CD4-positive, alpha-beta T cell (primary cell): ENCODE measurements at regions not wholly inside any gene's neighbourhood (a gene's known extent, or its start where the extent isn't known, plus 50 kb on each side); places are given as distances from the start of the nearest gene placed in this dataset.

ENCODE experiments used
- ATAC-seq: fragments of 200-7000 bp; cut with Tn5 transposase; one replicate; pipeline ENCODE4 v1.10.0; 2022; ENCODE audit warnings: mild to moderate bottlenecking; ENCODE audit not compliant: poor library complexity
- CTCF ChIA-PET: fragments of 350-600 bp; sonication (Branson Sonifier 250); formaldehyde crosslinking; loops from one replicate; lab custom pipeline; 2021; ENCODE audit warnings: antibody characterized with exemption, inconsistent platforms; lab: Charles Lee
- POLR2A ChIA-PET: fragments of 350-600 bp; sonication (Branson Sonifier 250); formaldehyde crosslinking; loops from one replicate; lab custom pipeline; 2021; ENCODE audit warnings: antibody characterized with exemption, inconsistent platforms; lab: Charles Lee
- DNase-seq, 14 experiments: peaks; one replicate each; pipeline ENCODE4 v3.0.0-alpha.2; 2013 to 2020; ENCODE audit warnings: mixed read lengths in 2 of 14
- H3K27ac ChIP-seq, 2 donors: one replicate each; pipeline versions ENCODE4 v1.5.1 to v1.7.0; 2013; ENCODE audit warnings: low read length in 2 of 2, low read depth in 1 of 2, mild to moderate bottlenecking in 1 of 2
- H3K27me3 ChIP-seq, 2 experiments: 1 replicate in 1 of 2; 2 replicates in 1 of 2; pipeline versions ENCODE4 v1.6.1 to v1.7.0; 2013; ENCODE audit warnings: low read length in 2 of 2, control low read depth in 1 of 2, mild to moderate bottlenecking in 1 of 2, moderate library complexity in 1 of 2; ENCODE audit not compliant: insufficient read depth in 2 of 2, control insufficient read depth in 1 of 2
- H3K36me3 ChIP-seq: one replicate; pipeline ENCODE4 v1.6.1; 2013; ENCODE audit warnings: low read length, control low read depth; ENCODE audit not compliant: insufficient read depth
- H3K4me1 ChIP-seq: one replicate; pipeline ENCODE4 v1.6.1; 2013; ENCODE audit warnings: low read length, control low read depth; ENCODE audit not compliant: insufficient read depth
- H3K4me3 ChIP-seq: one replicate; pipeline ENCODE4 v1.5.1; 2013; ENCODE audit warnings: mild to moderate bottlenecking, low read length, moderate library complexity
- H3K9me3 ChIP-seq, 2 experiments: 1 replicate in 1 of 2; 2 replicates in 1 of 2; pipeline versions ENCODE4 v1.6.1 to v1.7.0; 2013; ENCODE audit warnings: low read length in 2 of 2, mild to moderate bottlenecking in 2 of 2, control low read depth in 1 of 2, moderate library complexity in 1 of 2; ENCODE audit not compliant: control insufficient read depth in 1 of 2, insufficient read depth in 1 of 2
- H3K27ac Mint-ChIP-seq: one replicate; pipeline ENCODE4 v1.8.0; 2020; ENCODE audit warnings: mixed read lengths
- H3K27me3 Mint-ChIP-seq: one replicate; pipeline ENCODE4 v1.8.0; 2021; ENCODE audit warnings: mixed read lengths
- H3K36me3 Mint-ChIP-seq: one replicate; pipeline ENCODE4 v1.8.0; 2021; ENCODE audit warnings: low read depth, mixed read lengths
- H3K4me1 Mint-ChIP-seq: one replicate; pipeline ENCODE4 v1.8.0; 2021; ENCODE audit warnings: low read depth, mixed read lengths
- H3K4me3 Mint-ChIP-seq: one replicate; pipeline ENCODE4 v1.8.0; 2020; ENCODE audit warnings: mild to moderate bottlenecking, mixed read lengths
- H3K9me3 Mint-ChIP-seq: one replicate; pipeline ENCODE4 v1.8.0; 2020; ENCODE audit warnings: mixed read lengths
- CTCF ChIP-seq: fragments of 200-600 bp; IDR thresholded peaks from one replicate; pipeline ENCODE4 v1.8.0; 2022; ENCODE audit warnings: antibody characterized with exemption, mild to moderate bottlenecking
- intact Hi-C, 2 experiments: fragments of 100-400 bp; cut with DNase I in 1 of 2; cut with micrococcal nuclease in 1 of 2; formaldehyde crosslinking; loops; one replicate each; pipeline versions ENCODE4 v1.15.1 to v1.9.0; 2023 to 2025; cut with DNase I, micrococcal nuclease

- Histone ChIP-seq H3K36me3 (no peaks in the 10 kb centered on the region), H3K27ac (no peak overlapping the region), H3K9me3 (no peaks in the 10 kb centered on the region), H3K27me3 (peaks cover under 1 to 6% of the 10 kb centered on the region in 2 experiments), H3K4me3 (no peak overlapping the region), H3K4me1 (no peaks in the 10 kb centered on the region)
- DNase-seq (no peak), ATAC-seq (no peak)
- Mint-ChIP-seq H3K27me3 (peaks cover 13% of the 10 kb centered on the region), H3K27ac (no peak overlapping the region), H3K36me3 (no peaks in the 10 kb centered on the region), H3K4me1 (no peaks in the 10 kb centered on the region), H3K4me3 (no peak overlapping the region), H3K9me3 (no peaks in the 10 kb centered on the region)
- intact Hi-C loops, result no loop called here
- POLR2A ChIA-PET, result no interaction called here
- no peak for TF ChIP-seq CTCF
- CTCF ChIA-PET, result no interaction called here
These were observed 488.4 kb downstream of the PREX1 start for GRCh38 chr20:48339190-48339985.

DNA sequence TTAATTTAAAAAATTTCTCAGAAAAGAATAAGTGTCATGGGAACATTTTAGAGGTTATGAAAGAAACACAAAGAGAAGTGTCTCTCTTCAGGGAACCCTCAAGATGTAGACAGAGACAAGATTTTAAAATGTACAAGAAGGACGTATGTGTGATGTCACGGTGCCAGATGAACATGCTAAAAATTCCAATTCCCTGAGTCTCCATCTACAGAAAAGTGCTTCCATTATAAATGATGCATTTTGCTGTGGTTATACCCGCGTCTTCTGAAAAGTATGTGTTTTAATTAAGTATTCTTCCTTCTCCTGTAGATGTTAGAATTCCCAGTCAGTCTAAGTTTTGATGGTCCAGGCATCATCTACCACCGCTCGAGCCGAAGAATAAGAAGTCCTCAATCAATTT is 489.1 kb downstream of the PREX1 start:
- no peak overlapping the region for H3K27ac ChIP-seq

GRCh38 chr20:48336597-48336996 is 491.2 kb downstream of the PREX1 start:
- Histone ChIP-seq H3K4me3 (no peak overlapping the region), H3K27ac (no peak overlapping the region), H3K27me3 (peaks cover 0 to 2% of the 10 kb centered on the region in 2 experiments), H3K36me3 (no peaks in the 10 kb centered on the region), H3K4me1 (no peaks in the 10 kb centered on the region), H3K9me3 (no peaks in the 10 kb centered on the region)
- intact Hi-C loops, result no loop called here
- no peak overlapping the region for H3K4me3 Mint-ChIP-seq
- DNase-seq, result no peak
- no peaks in the 10 kb centered on the region for H3K4me1 Mint-ChIP-seq
- TF ChIP-seq CTCF, result no peak
- H3K9me3 Mint-ChIP-seq, result no peaks in the 10 kb centered on the region
- peaks cover 26% of the 10 kb centered on the region for H3K27me3 Mint-ChIP-seq
- H3K36me3 Mint-ChIP-seq, result no peaks in the 10 kb centered on the region
- CTCF ChIA-PET, result no interaction called here
- no peak overlapping the region for H3K27ac Mint-ChIP-seq
- no peak for ATAC-seq
- POLR2A ChIA-PET, result no interaction called here

More for the DNA sequence above, 489.1 kb downstream of the PREX1 start:
- CTCF ChIA-PET, result no interaction called here
- H3K36me3 ChIP-seq, result no peaks in the 10 kb centered on the region
- no peaks in the 10 kb centered on the region for H3K4me1 ChIP-seq
- H3K4me1 Mint-ChIP-seq, result no peaks in the 10 kb centered on the region
- H3K27me3 Mint-ChIP-seq, result peaks cover 20% of the 10 kb centered on the region
- TF ChIP-seq CTCF, result no peak
- peaks cover 2 to 6% of the 10 kb centered on the region in 2 experiments for H3K27me3 ChIP-seq
- no peak overlapping the region for H3K27ac Mint-ChIP-seq
- no peak overlapping the region for H3K4me3 ChIP-seq
- H3K36me3 Mint-ChIP-seq, result no peaks in the 10 kb centered on the region
- H3K9me3 Mint-ChIP-seq, result no peaks in the 10 kb centered on the region
- no peak overlapping the region for H3K4me3 Mint-ChIP-seq
- no peaks in the 10 kb centered on the region for H3K9me3 ChIP-seq
- POLR2A ChIA-PET, result no interaction called here
- no peak for ATAC-seq
- intact Hi-C loops, result no loop called here
- no peak for DNase-seq
